PC-3 (cell line): ENCODE measurements at regions not wholly inside any gene's neighbourhood (a gene's known extent, or its start where the extent isn't known, plus 50 kb on each side); places are given as distances from the start of the nearest gene placed in this dataset.

Source experiments
- ATAC-seq: fragments of 200-7000 bp; cut with Tn5 transposase; 2 replicates; pipeline ENCODE4 v1.9.1; 2020; ENCODE audit warnings: mild to moderate bottlenecking, moderate library complexity
- BruUV-seq: library from RNA; stranded (reverse); fragments of 400-500 nt; replicated peaks from 2 replicates; lab custom pipeline; 2021; lab: Mats Ljungman, UMichigan
- CTCF ChIA-PET: fragments of 300-600 bp; sonication (Branson Sonifier 250); formaldehyde crosslinking; loops from one replicate; lab custom pipeline; 2022; ENCODE audit warnings: antibody characterized with exemption; lab: Charles Lee
- POLR2A ChIA-PET: fragments of 300-600 bp; sonication (Branson Sonifier 250); formaldehyde crosslinking; loops from one replicate; lab custom pipeline; 2022; ENCODE audit warnings: antibody characterized with exemption; ENCODE audit not compliant: unreplicated experiment; lab: Charles Lee
- DNase-seq: peaks from one replicate; pipeline ENCODE4 v3.0.0-alpha.2; 2015
- H2AFZ ChIP-seq: fragments of 300-600 bp; sonication (generic); 2 replicates; pipeline ENCODE4 v1.6.0; 2016; ENCODE audit warnings: antibody characterized with exemption, low read length
- H3F3A ChIP-seq: fragments of 300-600 bp; sonication (generic); one replicate; pipeline ENCODE4 v1.6.0; 2017; ENCODE audit warnings: antibody characterized with exemption, low read length, control low read depth, mild to moderate bottlenecking; ENCODE audit not compliant: unreplicated experiment
- H3K27ac ChIP-seq: fragments of 300-600 bp; sonication (generic); 2 replicates; pipeline ENCODE4 v1.5.1; 2016; ENCODE audit warnings: mild to moderate bottlenecking, low read length
- H3K27me3 ChIP-seq: fragments of 300-600 bp; sonication (generic); 2 replicates; pipeline ENCODE4 v1.6.1; 2016; ENCODE audit warnings: low read length, mixed read lengths
- H3K36me3 ChIP-seq: fragments of 300-600 bp; sonication (generic); 2 replicates; pipeline ENCODE4 v1.6.1; 2016; ENCODE audit warnings: low read depth, mixed run types, low read length, mixed read lengths
- H3K4me1 ChIP-seq: fragments of 300-600 bp; sonication (generic); 2 replicates; pipeline ENCODE4 v1.5.1; 2016; ENCODE audit warnings: low read length; ENCODE audit not compliant: insufficient read depth
- H3K4me2 ChIP-seq: fragments of 300-600 bp; sonication (generic); 2 replicates; pipeline ENCODE4 v1.6.0; 2016; ENCODE audit warnings: low read length
- H3K4me3 ChIP-seq: fragments of 300-600 bp; sonication (generic); 2 replicates; pipeline ENCODE4 v1.5.1; 2016; ENCODE audit warnings: mild to moderate bottlenecking, low read length, mixed read lengths
- H3K79me2 ChIP-seq: fragments of 300-600 bp; sonication (generic); 2 replicates; pipeline ENCODE4 v1.6.1; 2017; ENCODE audit warnings: low read length, mixed read lengths
- H3K9ac ChIP-seq: fragments of 300-600 bp; sonication (generic); 2 replicates; pipeline ENCODE4 v1.6.0; 2016; ENCODE audit warnings: mild to moderate bottlenecking, low read length
- H3K9me2 ChIP-seq: fragments of 300-600 bp; sonication (generic); replicated peaks from 2 replicates; pipeline ENCODE4 v1.6.1; 2016; ENCODE audit warnings: mixed run types, low read length, mixed read lengths
- H3K9me3 ChIP-seq: fragments of 300-600 bp; sonication (generic); 2 replicates; pipeline ENCODE4 v1.6.1; 2016; ENCODE audit warnings: low read length, mixed read lengths
- H4K20me1 ChIP-seq: fragments of 300-600 bp; sonication (generic); 2 replicates; pipeline ENCODE4 v1.6.1; 2016; ENCODE audit warnings: low read length, mixed read lengths
- EZH2 ChIP-seq: fragments of 300-600 bp; sonication (generic); IDR thresholded peaks from one replicate; pipeline ENCODE4 v1.6.1; 2017; ENCODE audit warnings: antibody characterized with exemption, mild to moderate bottlenecking, low read length; ENCODE audit not compliant: unreplicated experiment
- EZH2phosphoT487 ChIP-seq: fragments of 300-600 bp; sonication (generic); IDR thresholded peaks from 2 replicates; pipeline ENCODE4 v1.6.1; 2018; ENCODE audit warnings: mild to moderate bottlenecking, antibody characterized with exemption, low read length, borderline replicate concordance
- intact Hi-C: fragments of 100-400 bp; cut with micrococcal nuclease; formaldehyde crosslinking; loops from 2 replicates; pipeline ENCODE4 v1.9.0; 2023
- TF ChIP-seq, protein P1 (sequence below): fragments of 300-600 bp; sonication (generic); conservative IDR thresholded peaks from 2 replicates; pipeline ENCODE4 v1.5.1; 2017; ENCODE audit warnings: antibody characterized with exemption, low read depth, mild to moderate bottlenecking, low read length

DNA sequence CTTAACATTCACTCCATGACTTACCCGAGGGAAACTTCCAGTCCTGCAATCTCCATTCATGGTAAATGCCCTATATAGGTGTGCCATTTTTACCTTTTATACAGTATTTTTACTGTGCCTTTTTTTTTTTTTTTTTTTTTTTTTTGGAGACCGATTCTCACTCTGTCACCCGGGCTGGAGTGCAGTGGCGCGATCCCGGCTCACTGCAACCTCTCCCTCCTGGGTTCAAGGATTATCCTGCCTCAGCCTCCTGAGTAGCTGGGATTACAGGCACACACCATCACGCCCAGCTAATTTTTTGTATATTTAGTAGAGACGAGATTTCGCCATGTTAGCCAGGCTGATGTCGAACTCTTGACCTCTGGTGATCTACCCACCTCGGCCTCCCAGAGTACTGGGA, 124.4 kb upstream of the PLPPR4 start:
- CTCF ChIA-PET, result no interaction called here

DNA sequence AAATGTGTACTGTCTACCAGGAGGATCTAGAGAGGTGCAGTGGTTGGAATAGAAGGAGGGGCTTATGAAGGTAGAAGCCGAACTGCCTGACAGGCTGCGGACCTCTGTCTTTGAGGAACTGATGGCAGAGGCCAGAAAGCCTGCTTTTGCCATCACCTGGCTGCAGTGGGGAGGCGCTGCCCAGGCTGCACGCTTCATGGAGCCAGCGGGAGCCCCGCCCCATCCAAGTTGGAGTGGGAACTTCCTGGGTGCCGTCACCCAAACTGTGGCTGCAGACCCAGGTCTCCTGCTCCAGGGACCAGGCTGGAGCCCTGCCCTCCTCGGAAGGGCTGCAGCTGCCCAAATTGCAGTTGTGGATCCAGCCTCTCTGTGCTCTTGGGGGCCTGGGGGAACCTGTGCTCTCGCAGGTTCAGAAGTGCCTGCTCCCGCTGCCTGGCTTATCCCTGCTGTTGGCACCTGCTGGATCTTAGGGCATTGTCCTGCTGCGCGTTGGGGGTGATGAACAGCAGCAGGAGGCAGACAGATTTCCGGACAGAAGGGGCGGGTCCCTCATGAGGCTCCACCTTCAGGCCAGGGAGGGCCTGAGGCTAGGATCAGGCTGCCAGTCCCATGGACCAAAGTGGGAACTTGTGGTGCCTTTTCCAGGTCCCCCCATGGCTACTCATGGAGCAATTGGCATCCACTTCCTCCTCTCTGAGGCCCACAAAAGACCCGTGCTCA, 118.0 kb upstream of the PLPPR4 start:
- Histone ChIP-seq H3K4me2 (no peak overlapping the region), H3K9me2 (no peaks in the 10 kb centered on the region), H3K36me3 (no peaks in the 10 kb centered on the region), H3K9ac (no peak overlapping the region), H2AFZ (no peak overlapping the region), H4K20me1 (no peaks in the 10 kb centered on the region), H3K27me3 (no peaks in the 10 kb centered on the region), H3K9me3 (no peaks in the 10 kb centered on the region), H3K27ac (no peak overlapping the region), H3K79me2 (no peaks in the 10 kb centered on the region), H3K4me3 (no peak overlapping the region), H3K4me1 (no peaks in the 10 kb centered on the region), H3F3A (no peaks in the 10 kb centered on the region)
- intact Hi-C loops, result no loop called here
- DNase-seq, result no peak
- ChIA-PET POLR2A (no interaction called here), CTCF (no interaction called here)
- ATAC-seq, result peak; percentile 66
- TF ChIP-seq EZH2 (no peak), EZH2phosphoT487 (no peak)
- TF ChIP-seq, protein P1, sequence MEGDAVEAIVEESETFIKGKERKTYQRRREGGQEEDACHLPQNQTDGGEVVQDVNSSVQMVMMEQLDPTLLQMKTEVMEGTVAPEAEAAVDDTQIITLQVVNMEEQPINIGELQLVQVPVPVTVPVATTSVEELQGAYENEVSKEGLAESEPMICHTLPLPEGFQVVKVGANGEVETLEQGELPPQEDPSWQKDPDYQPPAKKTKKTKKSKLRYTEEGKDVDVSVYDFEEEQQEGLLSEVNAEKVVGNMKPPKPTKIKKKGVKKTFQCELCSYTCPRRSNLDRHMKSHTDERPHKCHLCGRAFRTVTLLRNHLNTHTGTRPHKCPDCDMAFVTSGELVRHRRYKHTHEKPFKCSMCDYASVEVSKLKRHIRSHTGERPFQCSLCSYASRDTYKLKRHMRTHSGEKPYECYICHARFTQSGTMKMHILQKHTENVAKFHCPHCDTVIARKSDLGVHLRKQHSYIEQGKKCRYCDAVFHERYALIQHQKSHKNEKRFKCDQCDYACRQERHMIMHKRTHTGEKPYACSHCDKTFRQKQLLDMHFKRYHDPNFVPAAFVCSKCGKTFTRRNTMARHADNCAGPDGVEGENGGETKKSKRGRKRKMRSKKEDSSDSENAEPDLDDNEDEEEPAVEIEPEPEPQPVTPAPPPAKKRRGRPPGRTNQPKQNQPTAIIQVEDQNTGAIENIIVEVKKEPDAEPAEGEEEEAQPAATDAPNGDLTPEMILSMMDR, result no peak
- no TSS peak for BruUV-seq

More for the DNA sequence above, 124.4 kb upstream of the PLPPR4 start:
- Histone ChIP-seq H4K20me1 (no peaks in the 10 kb centered on the region), H3K4me1 (no peaks in the 10 kb centered on the region), H3K4me2 (no peak overlapping the region), H2AFZ (no peak overlapping the region), H3K27ac (no peak overlapping the region), H3K4me3 (no peak overlapping the region), H3K27me3 (no peaks in the 10 kb centered on the region), H3K9ac (no peak overlapping the region), H3K9me2 (no peaks in the 10 kb centered on the region), H3K36me3 (0 out of 2 replicates have a peak, but pooled peaks cover 4% of the 10 kb centered on the region), H3F3A (no peaks in the 10 kb centered on the region), H3K79me2 (no peaks in the 10 kb centered on the region), H3K9me3 (peaks cover 4% of the 10 kb centered on the region; the same call in 1 of the 2 replicates)
- TF ChIP-seq EZH2phosphoT487, result no peak
- no peak for TF ChIP-seq EZH2
- TF ChIP-seq, protein P1, result no peak
- BruUV-seq, result no TSS peak
- DNase-seq (no peak), ATAC-seq (no peak)
- POLR2A ChIA-PET, result no interaction called here
- intact Hi-C loops, result no loop called here

DNA sequence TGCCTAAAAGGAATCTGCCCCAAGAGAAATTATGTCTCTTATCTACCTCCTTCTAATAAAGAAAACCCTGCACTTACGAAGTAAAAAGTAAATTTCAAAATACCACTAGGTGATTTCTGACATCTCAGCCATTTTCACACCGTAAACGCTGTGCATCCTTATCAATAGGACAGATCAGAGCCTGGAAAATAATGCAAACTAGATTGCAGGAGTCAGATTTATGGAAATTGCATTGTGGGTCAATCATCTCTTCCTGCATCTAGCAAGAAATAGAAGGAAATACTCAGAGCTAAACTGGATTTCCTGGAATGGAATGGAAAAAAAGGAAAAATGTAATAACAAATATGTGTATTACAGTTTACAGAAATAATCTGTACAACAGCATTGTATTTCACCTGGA, 114.3 kb upstream of the PLPPR4 start:
- Histone ChIP-seq H3K4me1 (no peaks in the 10 kb centered on the region), H2AFZ (no peak overlapping the region), H3K4me2 (no peak overlapping the region), H3F3A (no peaks in the 10 kb centered on the region), H3K27me3 (no peaks in the 10 kb centered on the region), H3K4me3 (no peak overlapping the region), H4K20me1 (no peaks in the 10 kb centered on the region), H3K79me2 (no peaks in the 10 kb centered on the region), H3K9me3 (no peaks in the 10 kb centered on the region), H3K9ac (no peak overlapping the region), H3K36me3 (no peaks in the 10 kb centered on the region), H3K9me2 (no peaks in the 10 kb centered on the region), H3K27ac (no peak overlapping the region)
- intact Hi-C loops, result no loop called here
- BruUV-seq, result no TSS peak
- ChIA-PET CTCF (no interaction called here), POLR2A (no interaction called here)
- ATAC-seq (no peak), DNase-seq (no peak)
- TF ChIP-seq, protein P1, result no peak
- TF ChIP-seq EZH2 (no peak), EZH2phosphoT487 (no peak)
